Body of pancreas (tissue), 4 donors: ENCODE measurements at regions not wholly inside any gene's neighbourhood (a gene's known extent, or its start where the extent isn't known, plus 50 kb on each side); places are given as distances from the start of the nearest gene placed in this dataset.

ENCODE experiments used
- CTCF ChIP-seq, 7 experiments: fragments of 450-650 bp in 4 of 7; fragments of 200-600 bp in 3 of 7; sonication (generic) in 3 of 7; IDR thresholded peaks; one replicate each; pipeline ENCODE4 v1.5.1; 2016 to 2019; ENCODE audit warnings: antibody characterized with exemption in 7 of 7
- POLR2A ChIP-seq, 3 donors: fragments of 450-650 bp; IDR thresholded peaks; one replicate each; pipeline ENCODE4 v1.6.1; 2016; ENCODE audit warnings: antibody characterized with exemption in 3 of 3, mild to moderate bottlenecking in 2 of 3

DNA sequence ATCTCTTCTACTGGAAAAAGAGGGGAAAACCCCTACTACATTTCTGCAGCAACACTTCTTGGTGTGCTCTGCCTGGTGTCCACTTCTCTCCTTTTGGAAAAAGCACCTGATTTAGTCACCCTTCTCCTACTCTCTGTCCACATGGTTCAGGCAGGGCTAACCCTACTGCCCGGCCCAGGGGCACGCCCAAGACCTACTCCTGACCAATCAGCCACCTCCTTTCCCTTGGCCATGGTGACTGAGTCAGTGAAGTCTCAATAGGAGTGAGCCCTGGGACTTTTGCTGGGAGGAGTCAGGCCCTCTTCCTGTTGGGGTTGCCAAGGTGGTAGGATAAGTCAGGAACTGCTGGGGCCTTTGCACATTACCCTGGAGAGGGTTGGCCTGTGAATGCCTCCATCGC, 52.5 kb upstream of the MYL2 start:
- TF ChIP-seq POLR2A (IDR thresholded peaks at IDR 0.05) (no peak), CTCF (IDR thresholded peaks at IDR 0.05) (no peak)
